A673 (cell line): ENCODE measurements at regions not wholly inside any gene's neighbourhood (a gene's known extent, or its start where the extent isn't known, plus 50 kb on each side); places are given as distances from the start of the nearest gene placed in this dataset.

Source experiments
- BruUV-seq: library from RNA; stranded (reverse); fragments of 400-500 nt; replicated peaks from 2 replicates; lab custom pipeline; 2021; lab: Mats Ljungman, UMichigan
- CTCF ChIA-PET: fragments of 300-600 bp; sonication (Branson Sonifier 250); formaldehyde crosslinking; loops from one replicate; lab custom pipeline; 2022; ENCODE audit warnings: antibody characterized with exemption; lab: Charles Lee
- POLR2A ChIA-PET: fragments of 300-600 bp; sonication (Branson Sonifier 250); formaldehyde crosslinking; loops from one replicate; lab custom pipeline; 2022; ENCODE audit warnings: antibody characterized with exemption; ENCODE audit not compliant: low non-redundant PET; lab: Charles Lee
- DNase-seq: peaks from one replicate; pipeline ENCODE4 v3.0.0-alpha.2; 2015; ENCODE audit warnings: low spot score
- H3K27ac ChIP-seq: fragments of 200-600 bp; sonication (generic); 2 replicates; pipeline ENCODE4 v1.5.1; 2016; ENCODE audit warnings: mixed run types, low read depth, mild to moderate bottlenecking, mixed read lengths, antibody characterized with exemption, low read length; ENCODE audit not compliant: poor library complexity, severe bottlenecking
- H3K27me3 ChIP-seq: fragments of 200-600 bp; sonication (generic); replicated peaks from 2 replicates; pipeline ENCODE4 v1.6.1; 2017; ENCODE audit warnings: mixed run types, low read depth, mild to moderate bottlenecking, mixed read lengths, antibody characterized with exemption, low read length; ENCODE audit not compliant: insufficient read depth, poor library complexity
- H3K36me3 ChIP-seq: fragments of 200-600 bp; sonication (generic); 2 replicates; pipeline ENCODE4 v1.6.1; 2016; ENCODE audit warnings: mixed run types, mild to moderate bottlenecking, mixed read lengths, antibody characterized with exemption, low read length; ENCODE audit not compliant: insufficient read depth, poor library complexity, severe bottlenecking
- H3K4me1 ChIP-seq: fragments of 200-600 bp; sonication (generic); 2 replicates; pipeline ENCODE4 v1.6.1; 2017; ENCODE audit warnings: mixed run types, mild to moderate bottlenecking, mixed read lengths, antibody characterized with exemption, low read length; ENCODE audit not compliant: insufficient read depth, poor library complexity, severe bottlenecking
- H3K4me3 ChIP-seq: fragments of 200-600 bp; sonication (generic); 2 replicates; pipeline ENCODE4 v1.5.1; 2016; ENCODE audit warnings: low read depth, mixed run types, mild to moderate bottlenecking, mixed read lengths, low read length; ENCODE audit not compliant: poor library complexity, severe bottlenecking
- H3K9me3 ChIP-seq: fragments of 200-600 bp; sonication (generic); 2 replicates; pipeline ENCODE4 v1.6.1; 2016; ENCODE audit warnings: mixed run types, low read depth, mild to moderate bottlenecking, mixed read lengths, antibody characterized with exemption, low read length; ENCODE audit not compliant: poor library complexity, severe bottlenecking
- EZH2 ChIP-seq: fragments of 200-600 bp; sonication (generic); IDR thresholded peaks from 2 replicates; pipeline ENCODE4 v1.6.1; 2017; ENCODE audit warnings: borderline replicate concordance, low read depth, mild to moderate bottlenecking, mixed read lengths, antibody characterized with exemption, low read length; ENCODE audit not compliant: poor library complexity, severe bottlenecking
- intact Hi-C: fragments of 100-400 bp; cut with micrococcal nuclease; formaldehyde crosslinking; loops from one replicate; pipeline ENCODE4 v1.10.0; 2022; ENCODE audit not compliant: unreplicated experiment
- TF ChIP-seq, protein P1 (sequence below): fragments of 300-800, 200-600 bp; sonication (generic); conservative IDR thresholded peaks from 2 replicates; pipeline ENCODE4 v1.5.1; 2017; ENCODE audit warnings: low read depth, mild to moderate bottlenecking, antibody characterized with exemption, low read length, moderate library complexity, mixed read lengths

GRCh38 chr12:11509326-11509725 is 114.0 kb upstream of the PRB2 start:
- Histone ChIP-seq H3K27ac (no peak overlapping the region), H3K36me3 (no peaks in the 10 kb centered on the region), H3K4me3 (no peak overlapping the region), H3K4me1 (no peaks in the 10 kb centered on the region), H3K27me3 (peaks cover 4% of the 10 kb centered on the region), H3K9me3 (no peaks in the 10 kb centered on the region)
- ChIA-PET CTCF (no interaction called here), POLR2A (no interaction called here)
- no TSS peak for BruUV-seq
- no peak for TF ChIP-seq EZH2
- TF ChIP-seq, protein P1, sequence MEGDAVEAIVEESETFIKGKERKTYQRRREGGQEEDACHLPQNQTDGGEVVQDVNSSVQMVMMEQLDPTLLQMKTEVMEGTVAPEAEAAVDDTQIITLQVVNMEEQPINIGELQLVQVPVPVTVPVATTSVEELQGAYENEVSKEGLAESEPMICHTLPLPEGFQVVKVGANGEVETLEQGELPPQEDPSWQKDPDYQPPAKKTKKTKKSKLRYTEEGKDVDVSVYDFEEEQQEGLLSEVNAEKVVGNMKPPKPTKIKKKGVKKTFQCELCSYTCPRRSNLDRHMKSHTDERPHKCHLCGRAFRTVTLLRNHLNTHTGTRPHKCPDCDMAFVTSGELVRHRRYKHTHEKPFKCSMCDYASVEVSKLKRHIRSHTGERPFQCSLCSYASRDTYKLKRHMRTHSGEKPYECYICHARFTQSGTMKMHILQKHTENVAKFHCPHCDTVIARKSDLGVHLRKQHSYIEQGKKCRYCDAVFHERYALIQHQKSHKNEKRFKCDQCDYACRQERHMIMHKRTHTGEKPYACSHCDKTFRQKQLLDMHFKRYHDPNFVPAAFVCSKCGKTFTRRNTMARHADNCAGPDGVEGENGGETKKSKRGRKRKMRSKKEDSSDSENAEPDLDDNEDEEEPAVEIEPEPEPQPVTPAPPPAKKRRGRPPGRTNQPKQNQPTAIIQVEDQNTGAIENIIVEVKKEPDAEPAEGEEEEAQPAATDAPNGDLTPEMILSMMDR, result no peak
- intact Hi-C loops, result loop anchor here (5.0 kb wide), 1 partner anchor 737 kb away; no protein-coding TSS in a partner anchor
- DNase-seq, result no peak

DNA sequence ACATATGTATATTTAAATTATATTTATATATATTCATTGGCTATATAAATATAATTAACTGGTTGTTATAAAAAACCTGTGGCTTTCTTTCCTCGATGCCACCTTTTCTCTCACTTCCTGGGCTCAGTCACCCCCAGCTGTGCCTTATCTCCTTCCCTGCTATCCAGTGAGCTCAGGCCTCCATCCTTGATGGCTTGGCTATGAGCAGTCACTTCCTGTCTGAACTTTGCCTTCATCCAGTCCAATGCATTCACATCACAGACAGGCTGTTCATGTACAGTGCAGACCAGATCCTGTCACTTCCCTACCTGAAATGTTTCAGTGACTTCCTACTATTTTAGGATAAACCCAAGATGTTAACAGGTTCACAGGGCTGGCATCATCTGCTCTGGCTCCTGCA is 115.3 kb upstream of the PRB2 start:
- no peaks in the 10 kb centered on the region for H3K27me3 ChIP-seq
- TF ChIP-seq EZH2, result no peak
- TF ChIP-seq, protein P1, result no peak
- H3K36me3 ChIP-seq, result no peaks in the 10 kb centered on the region
- no peaks in the 10 kb centered on the region for H3K4me1 ChIP-seq
- intact Hi-C loops, result no loop called here
- BruUV-seq, result no TSS peak
- ChIA-PET CTCF (no interaction called here), POLR2A (no interaction called here)
- no peak for DNase-seq
- no peak overlapping the region for H3K27ac ChIP-seq
- H3K9me3 ChIP-seq, result no peaks in the 10 kb centered on the region
- H3K4me3 ChIP-seq, result no peak overlapping the region

DNA sequence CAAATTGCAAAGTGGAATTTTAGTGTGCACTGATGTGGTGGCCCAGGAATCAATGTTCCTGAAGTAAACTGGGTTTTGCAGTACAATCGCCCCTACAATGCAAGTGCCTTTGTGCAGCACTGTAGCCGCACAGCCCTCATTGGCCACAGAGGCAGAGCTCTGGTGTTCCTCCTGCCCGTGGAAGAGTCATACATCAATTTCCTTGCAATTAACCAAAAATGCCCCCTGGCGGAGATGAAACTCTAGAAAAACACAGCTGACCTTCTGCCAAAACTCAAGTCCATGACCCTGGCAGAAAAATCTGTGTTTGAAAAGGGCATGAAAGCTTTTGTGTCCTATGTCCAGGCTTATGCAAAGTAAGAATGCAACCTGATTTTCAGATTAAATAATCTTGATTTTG is 117.9 kb upstream of the PRB2 start:
- Histone ChIP-seq H3K4me1 (no peaks in the 10 kb centered on the region), H3K27me3 (no peaks in the 10 kb centered on the region), H3K27ac (no peak overlapping the region), H3K4me3 (no peak overlapping the region), H3K9me3 (no peaks in the 10 kb centered on the region), H3K36me3 (no peaks in the 10 kb centered on the region)
- ChIA-PET CTCF (no interaction called here), POLR2A (no interaction called here)
- TF ChIP-seq, protein P1, result no peak
- no peak for TF ChIP-seq EZH2
- DNase-seq, result no peak
- BruUV-seq, result no TSS peak
- intact Hi-C loops, result no loop called here
